Endothelial cell of hepatic sinusoid (primary cell): ENCODE measurements at regions not wholly inside any gene's neighbourhood (a gene's known extent, or its start where the extent isn't known, plus 50 kb on each side); places are given as distances from the start of the nearest gene placed in this dataset.

Experiments used
- in situ Hi-C: cut with HindIII; loops from 2 replicates; pipeline ENCODE4 v1.10.0; 2017; ENCODE audit warnings: low sequenced_read_pairs

- in situ Hi-C loops, result no loop called here
Measured at GRCh38 chr13:78876915-78877549, 218.1 kb upstream of the OBI1 start.

DNA sequence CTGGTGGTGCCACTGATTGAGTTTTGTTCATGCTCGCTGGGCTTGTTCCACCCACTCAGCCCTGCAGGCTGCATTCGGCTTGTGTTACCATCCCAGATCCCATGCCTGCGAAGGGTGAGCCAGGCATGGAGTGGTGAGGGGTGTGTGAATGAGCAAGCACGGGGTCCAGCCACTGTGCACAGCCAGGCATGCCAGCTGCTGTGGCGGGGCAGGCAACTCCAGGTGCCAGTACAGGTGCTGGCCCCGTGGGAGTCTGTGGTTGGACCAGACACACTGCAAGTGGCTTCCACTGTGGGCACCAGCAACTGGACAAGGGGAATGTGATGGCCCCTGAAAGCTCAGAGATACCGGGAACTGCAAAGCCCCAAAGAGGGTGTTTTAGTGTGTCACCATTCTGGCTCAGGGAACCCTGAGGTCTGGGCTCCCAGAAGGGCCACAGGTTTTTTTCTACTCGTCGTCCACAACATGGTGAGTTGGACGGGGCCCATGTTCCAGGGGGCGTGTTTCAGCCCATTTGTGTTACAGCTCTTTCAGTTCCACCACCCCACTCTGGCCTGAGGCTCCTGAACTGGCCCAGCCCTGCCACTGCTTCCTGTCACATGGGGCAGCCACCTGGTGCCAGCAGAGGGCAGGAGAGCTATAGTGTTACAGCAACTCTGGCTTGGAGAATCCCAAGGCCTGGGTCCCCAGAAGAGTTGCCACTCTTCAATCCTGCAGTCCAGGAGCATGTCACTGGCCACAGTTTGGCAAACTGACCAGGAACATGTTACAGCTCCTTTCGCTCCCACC is 217.0 kb upstream of the OBI1 start:
- in situ Hi-C loops, result no loop called here

GRCh38 chr13:78868991-78869390 is 210.0 kb upstream of the OBI1 start:
- in situ Hi-C loops, result loop anchor here (5.0 kb wide), 1 partner anchor 37 kb away; no protein-coding TSS in a partner anchor

GRCh38 chr13:78867655-78868054 is 208.7 kb upstream of the OBI1 start:
- in situ Hi-C loops, result loop anchor here (5.0 kb wide), 1 partner anchor 35 kb away; no protein-coding TSS in a partner anchor

GRCh38 chr13:78866076-78866475 is 207.1 kb upstream of the OBI1 start:
- in situ Hi-C loops, result loop anchor here (5.0 kb wide), 1 partner anchor 34 kb away; no protein-coding TSS in a partner anchor

DNA sequence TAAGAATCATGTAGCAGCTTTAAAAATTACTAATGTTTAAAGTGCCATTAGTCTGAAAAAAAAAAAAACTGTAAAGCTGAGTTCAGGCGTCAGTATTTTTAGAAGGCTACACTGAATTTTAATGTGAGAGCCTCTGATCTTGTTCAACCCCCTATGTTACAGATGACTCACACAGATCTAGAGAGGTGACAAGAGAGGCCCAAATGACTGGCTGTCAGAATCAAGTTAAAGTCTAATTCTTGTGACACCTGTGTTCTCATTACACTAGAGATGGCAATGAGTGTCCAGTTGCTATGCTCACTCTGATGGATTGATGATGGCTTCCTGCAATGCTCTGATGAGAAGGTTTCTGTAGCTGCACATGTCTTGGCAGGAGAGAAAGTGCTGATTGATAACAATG is 203.5 kb upstream of the OBI1 start:
- in situ Hi-C loops, result no loop called here

GRCh38 chr13:78852709-78853108 is 193.8 kb upstream of the OBI1 start:
- in situ Hi-C loops, result no loop called here

- in situ Hi-C loops, result no loop called here
Measured at GRCh38 chr13:78845656-78846365, 186.9 kb upstream of the OBI1 start.

DNA sequence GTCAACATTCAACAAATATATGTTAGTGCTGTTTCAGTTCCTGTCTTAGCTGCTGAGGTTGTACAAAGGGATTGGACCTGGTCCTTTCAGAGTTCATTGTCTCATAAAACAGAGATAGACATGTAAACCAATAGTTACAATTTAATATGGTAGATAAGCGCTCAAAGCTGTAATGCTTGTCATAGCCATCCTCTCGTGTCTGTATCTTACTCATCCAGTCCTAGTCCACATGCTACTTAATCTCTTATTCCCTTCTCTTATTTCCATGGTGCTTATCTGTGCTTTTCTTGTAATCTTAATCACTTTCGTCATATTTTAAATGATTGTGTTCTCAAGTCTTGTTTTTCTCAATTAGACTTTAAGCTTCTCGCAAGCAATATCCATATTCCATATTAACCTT is 185.2 kb upstream of the OBI1 start:
- in situ Hi-C loops, result loop anchor here (5.0 kb wide), 1 partner anchor 102 kb away; no protein-coding TSS in a partner anchor

DNA sequence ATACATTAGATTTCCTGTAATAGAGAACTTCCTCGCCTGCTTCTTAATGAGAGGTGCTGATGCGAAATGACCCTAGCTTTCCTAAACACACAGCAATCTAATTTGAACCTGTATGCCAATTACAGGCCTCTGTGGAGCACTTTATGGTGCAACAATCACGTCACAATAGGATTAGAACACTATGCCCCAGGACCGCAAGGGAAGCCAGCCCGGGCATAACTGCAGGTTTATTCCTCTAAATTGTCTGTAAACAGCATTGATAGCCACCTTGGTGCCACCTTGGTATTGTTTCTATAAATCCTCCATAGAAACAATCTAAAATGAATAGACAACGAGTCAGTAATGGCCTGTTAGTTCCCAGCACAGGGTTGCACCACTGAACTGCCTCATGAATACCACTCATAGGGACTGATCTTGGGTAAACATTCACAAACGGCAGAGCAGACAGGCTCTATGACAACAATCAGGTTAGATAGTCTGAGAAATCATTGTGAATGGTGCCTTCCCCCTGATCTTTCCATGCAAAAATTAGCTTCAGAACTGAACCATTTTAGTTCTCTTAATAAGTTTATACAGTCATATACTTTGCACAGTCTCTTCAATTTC is 182.5 kb upstream of the OBI1 start:
- in situ Hi-C loops, result loop anchor here (5.0 kb wide), 1 partner anchor 99 kb away; no protein-coding TSS in a partner anchor

DNA sequence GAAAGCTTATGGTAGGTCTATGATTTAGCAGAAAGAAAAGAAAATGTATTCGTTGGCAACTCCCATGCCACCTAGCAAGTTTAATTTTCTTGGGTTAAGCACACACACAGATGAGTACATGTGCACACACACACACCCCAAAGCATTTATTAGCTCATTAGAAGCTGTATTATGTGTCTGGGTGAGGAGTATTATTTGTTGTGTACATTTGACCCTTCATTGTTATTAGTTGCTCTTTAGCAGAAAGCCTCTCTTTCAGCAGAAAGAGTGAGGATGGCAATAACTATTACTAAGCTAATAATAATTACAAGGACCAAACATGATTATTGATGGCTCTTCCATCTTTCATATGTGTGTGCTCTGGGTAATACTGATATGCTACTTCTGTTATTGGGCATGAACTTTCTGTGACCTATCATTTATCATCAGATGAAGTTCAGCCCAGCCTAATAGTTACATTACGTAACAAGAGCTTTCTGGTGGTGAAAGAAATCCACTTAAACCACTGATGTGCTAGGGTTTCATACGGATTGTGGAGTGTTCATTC is 177.4 kb upstream of the OBI1 start:
- in situ Hi-C loops, result no loop called here

DNA sequence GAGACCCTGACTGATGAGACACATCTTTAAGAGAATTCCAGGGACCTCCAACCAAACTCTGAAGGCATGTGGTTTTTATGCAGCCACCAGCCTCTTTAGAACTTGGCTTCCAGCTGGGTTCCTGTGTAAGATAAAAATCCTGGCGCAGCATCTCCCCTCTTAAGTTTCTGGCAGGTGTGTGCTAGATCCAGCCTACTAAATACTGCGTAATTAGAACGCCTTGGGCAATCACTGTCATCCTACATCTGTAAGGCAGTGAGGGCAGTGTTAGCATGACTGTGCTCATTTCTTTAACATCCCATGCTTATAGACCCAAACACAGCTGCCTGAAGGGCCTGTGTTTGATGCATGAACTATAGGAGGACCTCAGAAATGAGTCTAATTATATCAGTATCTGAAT is 173.5 kb upstream of the OBI1 start:
- in situ Hi-C loops, result loop anchor here (5.0 kb wide), 1 partner anchor 35 kb away; no protein-coding TSS in a partner anchor

- in situ Hi-C loops, result loop anchor here (5.0 kb wide), 1 partner anchor 37 kb away; no protein-coding TSS in a partner anchor
Measured at GRCh38 chr13:78830508-78830907, 171.6 kb upstream of the OBI1 start.

- in situ Hi-C loops, result loop anchor here (5.0 kb wide), 1 partner anchor 37 kb away; no protein-coding TSS in a partner anchor
Measured at GRCh38 chr13:78829821-78830220, 170.9 kb upstream of the OBI1 start.

DNA sequence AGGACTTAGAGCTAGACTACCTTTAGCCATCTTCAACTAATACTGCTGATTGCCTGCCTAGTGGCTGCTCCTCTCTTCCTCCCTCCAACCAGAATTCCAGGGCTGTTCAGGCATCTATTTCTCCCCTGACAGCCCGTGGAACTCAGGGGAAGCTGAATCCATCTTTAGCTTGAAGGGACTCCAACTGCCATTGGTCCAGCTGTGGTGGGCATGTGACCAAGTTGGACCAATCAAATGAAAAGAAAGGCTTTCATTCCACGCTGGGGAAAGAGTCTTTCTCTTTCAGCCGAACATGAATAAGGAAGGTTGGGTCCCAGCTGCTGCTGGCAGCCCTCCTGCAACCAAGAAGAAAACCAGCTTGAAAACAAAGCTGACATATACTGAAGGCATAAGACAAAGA is 168.5 kb upstream of the OBI1 start:
- in situ Hi-C loops, result no loop called here

GRCh38 chr13:78826936-78827335 is 168.0 kb upstream of the OBI1 start:
- in situ Hi-C loops, result no loop called here

DNA sequence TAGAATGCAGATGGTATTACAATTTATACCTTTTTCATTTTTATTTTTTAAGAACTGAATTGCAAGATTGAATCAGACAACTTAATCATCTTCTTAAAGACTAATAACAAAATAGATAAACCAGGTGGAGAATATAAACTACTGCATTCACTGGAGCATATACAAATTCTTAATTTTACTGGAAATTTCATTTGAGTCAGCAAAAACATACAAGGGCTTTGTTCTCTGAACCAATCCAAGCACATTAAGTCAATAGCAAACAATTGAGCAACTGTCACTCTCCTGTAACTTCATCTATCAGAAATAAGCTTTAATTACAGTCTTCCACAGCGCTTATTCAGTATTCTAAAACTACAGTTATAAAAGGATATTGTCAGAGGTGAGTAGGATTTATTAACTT is 167.4 kb upstream of the OBI1 start:
- in situ Hi-C loops, result no loop called here

- in situ Hi-C loops, result no loop called here
Measured at GRCh38 chr13:78820541-78820940, 161.6 kb upstream of the OBI1 start.

DNA sequence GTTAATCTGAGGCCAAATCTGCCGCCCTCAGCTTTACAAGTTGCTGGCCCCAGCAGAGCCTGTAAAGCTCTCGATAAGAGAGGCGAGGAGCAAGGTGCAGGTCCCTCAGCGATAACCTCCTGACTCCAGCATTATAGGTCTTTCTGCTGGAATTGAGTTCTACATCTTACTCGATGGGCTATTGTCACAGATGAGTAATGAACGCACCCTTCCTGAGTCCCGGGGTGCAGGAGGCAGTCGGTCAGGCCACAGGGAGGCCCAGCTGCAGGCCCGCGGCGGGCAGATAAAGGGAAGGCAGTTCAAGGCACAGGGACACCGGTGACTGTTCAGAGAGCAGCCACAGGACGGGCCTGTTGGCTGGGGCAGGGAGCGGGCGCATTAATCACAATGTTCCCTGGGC is 157.6 kb upstream of the OBI1 start:
- in situ Hi-C loops, result no loop called here

GRCh38 chr13:78816154-78816553 is 157.2 kb upstream of the OBI1 start:
- in situ Hi-C loops, result no loop called here

DNA sequence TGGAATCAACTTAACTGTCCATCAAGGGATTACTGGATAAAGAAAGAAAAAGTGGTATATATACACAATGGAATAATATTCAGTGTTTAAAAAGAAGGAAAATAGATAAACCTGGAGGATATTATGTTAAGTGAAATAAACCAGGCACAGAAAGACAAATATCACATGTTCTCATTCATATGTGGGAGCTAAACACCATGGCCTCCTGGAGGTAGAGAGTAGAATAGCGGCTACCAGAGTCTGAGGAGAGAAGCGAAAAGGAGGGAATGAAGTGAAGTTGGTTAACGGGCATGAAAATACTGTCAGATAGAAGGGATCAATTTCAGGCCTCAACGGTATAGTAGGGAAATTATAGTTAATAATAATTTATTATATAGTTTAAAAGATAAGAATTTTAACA is 147.5 kb upstream of the OBI1 start:
- in situ Hi-C loops, result no loop called here
